LNCaP clone FGC (cell line): ENCODE measurements at regions not wholly inside any gene's neighbourhood (a gene's known extent, or its start where the extent isn't known, plus 50 kb on each side); places are given as distances from the start of the nearest gene placed in this dataset.

Experiments used
- DNase-seq: peaks from one replicate; pipeline ENCODE4 v3.0.0-alpha.2; 2011; ENCODE audit warnings: low read depth
- H3K4me3 ChIP-seq: 2 replicates; pipeline ENCODE4 v1.5.1; 2011; ENCODE audit warnings: mild to moderate bottlenecking, low read depth, low read length, control low read depth
- CTCF ChIP-seq: IDR thresholded peaks from 2 replicates; pipeline ENCODE4 v1.5.1; 2012; ENCODE audit warnings: mild to moderate bottlenecking; ENCODE audit not compliant: control insufficient read depth, insufficient read depth; ENCODE audit errors: extremely low read depth

GRCh38 chr2:64718250-64718885, 64.7 kb upstream of the SERTAD2 start:
- no peak overlapping the region for H3K4me3 ChIP-seq
- no peak for DNase-seq
- no peak for TF ChIP-seq CTCF

GRCh38 chr2:64720535-64721319, 67.0 kb upstream of the SERTAD2 start:
- TF ChIP-seq CTCF, result no peak
- DNase-seq, result no peak
- H3K4me3 ChIP-seq, result no peak overlapping the region

- no peak for TF ChIP-seq CTCF
- no peak for DNase-seq
- no peak overlapping the region for H3K4me3 ChIP-seq
Measured at GRCh38 chr2:64721320-64721623, 67.6 kb upstream of the SERTAD2 start.

GRCh38 chr2:64722291-64723044, 68.8 kb upstream of the SERTAD2 start:
- H3K4me3 ChIP-seq, result no peak overlapping the region
- DNase-seq, result no peak
- no peak for TF ChIP-seq CTCF

- no peak for TF ChIP-seq CTCF
- DNase-seq, result no peak
- H3K4me3 ChIP-seq, result no peak overlapping the region
Measured at GRCh38 chr2:64727013-64727767, 73.5 kb upstream of the SERTAD2 start.

- no peak for TF ChIP-seq CTCF
- DNase-seq, result no peak
- no peak overlapping the region for H3K4me3 ChIP-seq
Measured at GRCh38 chr2:64727843-64728463, 74.2 kb upstream of the SERTAD2 start.
